Progenitor cell of endocrine pancreas (in vitro differentiated cells): ENCODE measurements at regions not wholly inside any gene's neighbourhood (a gene's known extent, or its start where the extent isn't known, plus 50 kb on each side); places are given as distances from the start of the nearest gene placed in this dataset.

Source experiments
- DNase-seq: peaks from one replicate; pipeline ENCODE4 v3.0.0; 2021; ENCODE audit warnings: low spot score; ENCODE audit not compliant: unreplicated experiment
- H3K27ac Mint-ChIP-seq: 2 replicates; pipeline ENCODE4 v1.8.0; 2021; ENCODE audit warnings: mild to moderate bottlenecking, moderate library complexity, mixed read lengths
- H3K27me3 Mint-ChIP-seq: 2 replicates; pipeline ENCODE4 v1.8.0; 2021; ENCODE audit warnings: mixed read lengths
- H3K36me3 Mint-ChIP-seq: 2 replicates; pipeline ENCODE4 v1.8.0; 2022; ENCODE audit warnings: mixed read lengths; ENCODE audit not compliant: insufficient read depth
- H3K4me1 Mint-ChIP-seq: 2 replicates; pipeline ENCODE4 v1.8.0; 2021; ENCODE audit warnings: low read depth, mixed read lengths
- H3K4me3 Mint-ChIP-seq: 2 replicates; pipeline ENCODE4 v1.8.0; 2021; ENCODE audit warnings: low read depth, mild to moderate bottlenecking, moderate library complexity, mixed read lengths
- H3K9me3 Mint-ChIP-seq: 2 replicates; pipeline ENCODE4 v1.8.0; 2021; ENCODE audit warnings: low read depth, mixed read lengths
- TF ChIP-seq, protein P1 (sequence below): fragments of 200-600 bp; sonication (generic); IDR thresholded peaks from one replicate; pipeline ENCODE4 v1.5.0; 2021; ENCODE audit warnings: antibody characterized with exemption, mild to moderate bottlenecking; ENCODE audit not compliant: unreplicated experiment

DNA sequence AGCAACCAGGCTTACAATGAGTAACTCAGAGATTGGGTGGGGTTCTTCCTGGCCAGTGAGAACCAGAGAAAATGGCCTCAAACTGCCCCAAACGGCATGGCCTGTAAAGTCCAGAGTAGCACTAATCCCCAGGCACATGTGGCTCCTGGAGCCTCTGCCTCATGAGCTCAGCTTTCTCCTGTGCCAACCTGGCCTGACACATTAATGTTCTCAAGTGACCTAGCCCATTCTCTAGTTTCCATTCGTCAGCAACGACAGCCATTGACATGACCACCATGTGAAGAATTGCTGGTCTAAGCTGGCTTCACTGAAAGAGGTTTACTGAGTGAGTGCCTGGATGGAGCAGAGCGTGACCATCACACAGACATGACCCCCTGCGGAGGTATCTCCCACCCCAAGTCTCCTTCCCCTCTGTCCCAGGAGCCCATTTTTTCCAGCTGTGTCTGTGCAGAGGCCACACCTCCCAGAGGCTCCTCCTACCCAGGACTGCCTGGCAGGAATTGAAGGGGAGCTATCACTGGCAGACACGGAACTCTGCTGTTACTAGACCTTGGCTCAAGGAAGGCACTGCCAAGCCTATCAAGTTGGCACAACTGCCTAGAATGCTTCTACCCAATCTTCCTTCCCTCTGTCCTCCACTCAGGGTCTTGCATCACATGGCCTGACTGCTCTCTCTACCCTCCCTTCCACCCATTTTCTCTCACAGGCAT is 59.0 kb upstream of the BOD1 start:
- no peaks in the 10 kb centered on the region for H3K27me3 Mint-ChIP-seq
- H3K4me1 Mint-ChIP-seq = peaks cover 42% of the 10 kb centered on the region
- H3K9me3 Mint-ChIP-seq = peaks cover 7% of the 10 kb centered on the region
- no peak overlapping the region for H3K4me3 Mint-ChIP-seq
- peak overlapping the region; percentile 66 for H3K27ac Mint-ChIP-seq
- no peak for DNase-seq
- H3K36me3 Mint-ChIP-seq = no peaks in the 10 kb centered on the region
- TF ChIP-seq, protein P1, sequence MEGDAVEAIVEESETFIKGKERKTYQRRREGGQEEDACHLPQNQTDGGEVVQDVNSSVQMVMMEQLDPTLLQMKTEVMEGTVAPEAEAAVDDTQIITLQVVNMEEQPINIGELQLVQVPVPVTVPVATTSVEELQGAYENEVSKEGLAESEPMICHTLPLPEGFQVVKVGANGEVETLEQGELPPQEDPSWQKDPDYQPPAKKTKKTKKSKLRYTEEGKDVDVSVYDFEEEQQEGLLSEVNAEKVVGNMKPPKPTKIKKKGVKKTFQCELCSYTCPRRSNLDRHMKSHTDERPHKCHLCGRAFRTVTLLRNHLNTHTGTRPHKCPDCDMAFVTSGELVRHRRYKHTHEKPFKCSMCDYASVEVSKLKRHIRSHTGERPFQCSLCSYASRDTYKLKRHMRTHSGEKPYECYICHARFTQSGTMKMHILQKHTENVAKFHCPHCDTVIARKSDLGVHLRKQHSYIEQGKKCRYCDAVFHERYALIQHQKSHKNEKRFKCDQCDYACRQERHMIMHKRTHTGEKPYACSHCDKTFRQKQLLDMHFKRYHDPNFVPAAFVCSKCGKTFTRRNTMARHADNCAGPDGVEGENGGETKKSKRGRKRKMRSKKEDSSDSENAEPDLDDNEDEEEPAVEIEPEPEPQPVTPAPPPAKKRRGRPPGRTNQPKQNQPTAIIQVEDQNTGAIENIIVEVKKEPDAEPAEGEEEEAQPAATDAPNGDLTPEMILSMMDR = no peak

DNA sequence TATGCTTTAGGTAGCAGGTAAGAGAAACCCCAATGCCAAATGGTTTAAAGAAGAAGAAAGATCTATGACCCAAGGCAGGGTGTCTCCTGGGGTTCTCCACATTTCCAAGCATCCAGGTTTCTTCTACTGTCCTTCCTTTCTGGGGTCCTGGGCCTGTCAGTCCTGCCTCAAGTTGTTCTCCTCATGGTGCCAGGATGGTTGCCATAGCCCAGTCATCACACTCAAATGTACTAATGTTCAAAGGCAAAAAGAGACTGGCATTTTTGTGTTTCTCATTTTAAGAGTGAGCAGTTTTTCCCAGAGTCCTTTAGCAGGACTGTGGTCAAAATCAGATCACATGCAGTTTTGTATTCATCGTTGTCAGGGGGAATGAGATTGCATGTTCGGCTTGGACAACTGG is 59.9 kb upstream of the BOD1 start:
- H3K36me3 Mint-ChIP-seq = no peaks in the 10 kb centered on the region
- H3K9me3 Mint-ChIP-seq = peaks cover 7% of the 10 kb centered on the region
- no peak overlapping the region for H3K27ac Mint-ChIP-seq
- peaks cover 35% of the 10 kb centered on the region for H3K4me1 Mint-ChIP-seq
- TF ChIP-seq, protein P1 = no peak
- DNase-seq = no peak
- H3K4me3 Mint-ChIP-seq = no peak overlapping the region
- no peaks in the 10 kb centered on the region for H3K27me3 Mint-ChIP-seq

DNA sequence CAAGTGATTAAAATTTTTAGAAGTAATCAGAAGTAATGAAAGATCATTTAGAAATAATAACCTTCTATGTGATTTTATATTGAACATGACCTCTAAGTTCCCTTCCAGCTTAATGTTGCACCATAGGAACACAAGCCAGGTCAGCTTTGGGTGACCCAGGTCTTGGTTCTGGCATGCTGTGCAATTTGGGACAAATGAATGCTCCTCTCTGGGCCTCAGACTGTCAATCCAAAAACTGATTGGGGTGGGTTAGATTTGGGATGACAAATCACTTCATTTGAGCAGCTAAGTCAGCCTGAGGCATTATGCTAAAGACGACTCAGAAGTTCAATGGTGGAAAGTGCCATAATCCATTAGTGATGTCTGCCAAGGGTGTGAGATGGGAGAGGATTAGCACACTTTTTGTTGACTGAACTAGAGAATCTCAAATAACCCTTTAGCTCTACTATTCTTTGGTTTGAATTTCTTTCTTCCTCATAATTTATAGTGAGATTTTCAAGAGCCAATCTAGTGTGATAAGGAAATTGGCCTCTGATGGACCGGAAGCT is 60.7 kb upstream of the BOD1 start:
- DNase-seq = no peak
- no peaks in the 10 kb centered on the region for H3K36me3 Mint-ChIP-seq
- H3K27me3 Mint-ChIP-seq = no peaks in the 10 kb centered on the region
- H3K27ac Mint-ChIP-seq = no peak overlapping the region
- H3K4me1 Mint-ChIP-seq = peaks cover 27% of the 10 kb centered on the region
- H3K9me3 Mint-ChIP-seq = peaks cover 7% of the 10 kb centered on the region
- TF ChIP-seq, protein P1 = no peak
- no peak overlapping the region for H3K4me3 Mint-ChIP-seq

DNA sequence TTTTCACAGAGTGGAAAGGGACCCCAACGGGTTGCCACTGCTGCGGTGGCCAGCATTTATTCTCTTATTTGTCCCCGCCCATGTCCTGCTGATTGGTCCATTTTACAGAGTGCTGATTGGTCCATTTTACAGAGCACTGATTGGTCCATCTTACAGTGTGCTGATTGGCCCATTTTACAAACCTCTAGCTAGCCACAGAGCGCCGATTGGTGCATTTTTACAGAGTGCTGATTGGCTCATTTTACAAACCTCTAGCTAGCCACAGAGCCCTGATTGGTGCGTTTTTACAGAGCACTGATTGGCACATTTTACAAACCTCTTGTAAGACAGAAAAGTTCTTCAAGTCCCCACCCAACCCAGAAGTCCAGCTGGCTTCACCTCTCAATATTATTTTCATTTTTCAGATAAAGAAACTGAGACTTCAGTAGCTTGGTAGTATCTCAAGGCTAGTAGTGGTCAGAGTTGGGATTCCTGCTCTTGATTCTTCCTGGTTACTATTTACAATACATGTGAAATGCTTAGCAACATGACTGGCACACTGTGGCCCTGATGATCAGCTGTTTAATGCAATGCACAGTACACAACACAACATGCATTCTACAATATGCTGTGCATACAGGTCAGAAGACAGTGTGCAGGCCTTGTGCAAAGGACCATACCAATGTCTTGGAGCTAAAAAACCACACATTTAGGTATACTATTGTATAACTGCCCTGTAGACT is 63.6 kb upstream of the BOD1 start:
- H3K4me1 Mint-ChIP-seq = peaks cover 4% of the 10 kb centered on the region
- H3K9me3 Mint-ChIP-seq = peaks cover 7% of the 10 kb centered on the region
- TF ChIP-seq, protein P1 = no peak
- H3K27ac Mint-ChIP-seq = no peak overlapping the region
- DNase-seq = no peak
- no peaks in the 10 kb centered on the region for H3K36me3 Mint-ChIP-seq
- no peak overlapping the region for H3K4me3 Mint-ChIP-seq
- H3K27me3 Mint-ChIP-seq = no peaks in the 10 kb centered on the region

DNA sequence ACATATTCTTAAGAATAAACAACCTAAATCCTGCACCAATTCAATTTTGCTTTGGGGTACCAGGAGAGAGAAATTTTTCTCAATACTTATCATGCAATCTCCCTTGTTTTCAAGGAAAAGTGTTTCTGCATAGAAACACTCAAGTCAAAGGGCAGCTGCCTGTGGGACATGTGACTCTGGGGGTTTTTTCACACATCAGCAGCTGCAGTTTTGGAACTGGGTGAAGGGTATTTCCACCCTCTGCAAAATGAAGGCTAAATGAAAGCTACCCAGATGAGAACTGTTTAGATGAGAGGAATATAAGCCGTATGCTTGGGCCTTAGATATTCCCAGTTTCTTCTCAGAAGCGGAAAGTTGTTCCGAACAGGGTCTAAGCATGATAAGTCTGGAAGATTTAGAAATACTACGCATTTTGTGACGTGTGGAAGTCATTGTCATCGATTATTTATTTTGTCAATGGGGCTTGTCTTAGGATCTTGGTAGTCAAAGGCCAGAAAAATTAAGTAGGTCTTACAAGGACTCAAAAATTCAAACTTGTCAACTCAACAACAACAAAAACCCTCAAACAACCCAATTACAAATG is 64.3 kb upstream of the BOD1 start:
- TF ChIP-seq, protein P1 = no peak
- Mint-ChIP-seq H3K9me3 (peaks cover 10% of the 10 kb centered on the region), H3K27ac (no peak overlapping the region), H3K4me3 (no peak overlapping the region), H3K27me3 (no peaks in the 10 kb centered on the region), H3K36me3 (no peaks in the 10 kb centered on the region), H3K4me1 (peaks cover 3% of the 10 kb centered on the region)
- no peak for DNase-seq
